CD4-positive, alpha-beta T cell treated with Interleukin-4 for 4 hours (primary cell): ENCODE measurements at regions not wholly inside any gene's neighbourhood (a gene's known extent, or its start where the extent isn't known, plus 50 kb on each side); places are given as distances from the start of the nearest gene placed in this dataset.
"Not testable (repeated sequence)": the region's sequence is repeated elsewhere in the genome, so short reads cannot be mapped to it uniquely, and the experiment has no call there.

Experiments
- DNase-seq: peaks from one replicate; pipeline ENCODE4 v3.0.0-alpha.2; 2020

DNA sequence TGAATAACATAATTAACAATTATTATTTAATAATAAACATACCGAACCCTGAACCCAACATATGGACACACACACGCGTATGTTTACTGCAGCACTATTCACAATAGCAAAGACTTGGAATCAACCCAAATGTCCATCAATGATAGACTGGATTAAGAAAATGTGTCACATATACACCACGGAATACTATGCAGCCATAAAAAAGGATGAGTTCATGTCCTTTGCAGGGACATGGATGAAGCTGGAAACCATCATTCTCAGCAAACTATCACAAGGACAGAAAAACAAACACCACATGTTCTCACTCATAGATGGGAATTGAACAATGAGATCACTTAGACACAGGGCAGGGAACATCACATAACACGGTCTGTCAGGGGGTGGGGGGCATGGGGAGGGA is 333.5 kb downstream of the KIF20B start:
- DNase-seq, result not testable (repeated sequence)

DNA sequence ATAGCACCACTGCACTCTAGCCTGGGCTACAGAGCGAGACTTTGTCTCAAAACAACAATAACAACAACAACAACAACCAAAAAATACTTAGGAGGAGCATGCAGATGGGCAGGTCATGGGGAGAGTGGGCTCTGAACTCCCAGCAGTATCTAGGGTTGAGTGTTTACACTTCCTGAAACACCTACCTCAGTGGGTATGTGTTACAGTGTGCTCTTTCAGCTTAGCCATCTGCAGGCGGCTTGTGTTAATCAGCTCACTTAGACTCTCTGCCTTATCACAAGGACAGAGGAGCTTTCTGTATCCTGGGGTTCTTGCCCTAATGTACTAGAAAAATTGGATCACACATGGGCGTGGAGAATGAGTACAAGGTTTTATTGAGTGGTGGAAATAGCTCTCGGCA is 340.2 kb downstream of the KIF20B start:
- DNase-seq, result no peak

DNA sequence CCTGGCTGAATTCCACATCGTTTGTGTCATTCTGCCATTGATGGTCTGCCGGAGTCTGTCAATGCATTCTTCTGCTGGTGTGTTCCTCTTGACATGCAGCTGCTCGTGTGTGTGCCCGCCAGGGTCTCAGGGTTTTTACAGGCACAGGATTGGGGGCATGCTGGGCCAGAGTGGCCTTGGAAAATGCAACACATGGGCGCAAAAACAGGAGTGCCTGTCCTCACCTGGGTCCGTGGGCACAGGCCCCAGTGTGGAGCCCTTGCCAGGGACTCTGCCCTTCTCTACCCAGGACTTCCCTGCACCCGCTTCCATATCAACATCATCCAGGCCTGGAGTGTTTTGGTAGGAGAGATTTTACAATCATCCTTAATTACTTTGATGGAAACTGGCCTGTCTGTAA is 340.7 kb downstream of the KIF20B start:
- DNase-seq, result no peak

DNA sequence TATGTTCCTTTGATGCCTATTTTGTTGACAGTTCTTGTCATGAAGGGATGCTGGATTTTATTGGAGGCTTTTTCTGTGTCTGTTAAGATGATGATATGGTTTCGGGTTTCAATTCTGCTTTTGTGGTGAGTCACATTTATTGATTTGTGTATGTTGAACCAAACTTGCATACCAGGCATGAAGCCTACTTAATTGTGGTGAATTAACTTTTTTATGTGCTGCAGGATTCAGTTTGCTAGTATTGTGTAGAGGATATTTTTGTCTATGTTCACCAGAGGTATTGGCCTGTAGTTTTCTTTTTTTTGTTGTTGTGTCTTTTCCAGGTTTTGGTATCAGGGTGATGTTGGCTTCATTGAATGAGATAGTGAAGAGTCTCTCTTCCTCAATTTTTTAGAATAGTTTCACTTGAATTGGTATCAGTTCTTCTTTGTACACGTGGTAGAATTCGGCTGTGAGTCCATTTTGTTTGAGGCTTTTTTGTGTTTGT is 345.9 kb downstream of the KIF20B start:
- DNase-seq, result no peak

DNA sequence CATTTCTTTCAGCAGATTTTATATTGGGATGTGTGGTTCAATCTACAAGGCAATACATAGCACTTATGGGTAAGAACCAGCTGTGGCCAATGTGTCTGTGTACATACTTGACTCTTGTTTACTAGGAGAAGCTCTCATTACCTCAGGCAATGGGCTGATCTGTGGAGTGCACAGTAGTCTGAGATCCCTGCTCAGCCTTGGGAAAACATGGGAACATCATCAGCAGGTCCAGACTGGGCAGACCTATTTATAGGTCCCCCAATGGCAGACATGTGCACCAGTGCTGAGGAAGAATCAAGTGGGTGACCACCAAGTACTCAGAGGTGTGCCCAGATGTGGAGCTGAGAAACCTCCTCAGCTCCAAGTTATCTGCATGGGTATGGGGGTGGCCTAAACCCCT is 349.7 kb downstream of the KIF20B start:
- no peak for DNase-seq

DNA sequence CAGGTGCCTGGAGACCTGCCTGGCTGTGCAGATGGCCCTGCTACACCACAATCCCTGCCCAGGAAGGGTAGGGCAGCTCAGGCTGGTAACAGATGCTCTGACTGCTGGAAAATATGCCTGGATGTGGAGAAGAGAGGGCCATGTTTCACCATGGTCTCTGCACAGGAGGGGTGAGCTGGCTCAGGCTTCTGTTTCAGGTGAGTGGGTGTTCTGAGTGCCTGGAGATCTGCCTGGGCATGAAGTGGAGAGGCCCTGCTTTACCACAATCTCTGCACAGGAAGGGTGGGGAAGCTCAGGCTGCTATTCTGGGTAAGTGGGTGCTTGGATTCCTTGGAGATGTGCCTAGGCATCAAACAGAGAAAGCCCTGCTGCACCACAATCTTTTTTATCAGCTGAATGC is 350.1 kb downstream of the KIF20B start:
- DNase-seq, result no peak

DNA sequence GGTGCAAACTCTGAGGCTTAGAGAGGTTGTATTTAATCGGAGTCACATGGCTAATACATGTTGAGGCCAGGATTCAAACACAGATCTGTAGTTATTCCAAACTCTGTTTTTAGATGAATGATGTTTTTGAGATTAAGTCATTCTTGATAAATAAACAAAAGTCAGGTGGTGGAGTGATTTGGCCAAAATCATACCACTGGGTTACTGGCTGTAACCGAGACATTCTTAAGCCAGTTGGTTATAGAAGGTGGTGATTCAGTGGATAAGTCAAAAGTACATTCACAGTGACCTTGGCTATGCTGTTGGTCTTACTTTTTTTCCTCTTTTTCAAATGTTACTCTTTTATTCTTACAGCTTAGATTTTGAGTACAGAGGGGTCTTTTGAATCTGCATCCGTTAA is 361.4 kb downstream of the KIF20B start:
- DNase-seq, result no peak

DNA sequence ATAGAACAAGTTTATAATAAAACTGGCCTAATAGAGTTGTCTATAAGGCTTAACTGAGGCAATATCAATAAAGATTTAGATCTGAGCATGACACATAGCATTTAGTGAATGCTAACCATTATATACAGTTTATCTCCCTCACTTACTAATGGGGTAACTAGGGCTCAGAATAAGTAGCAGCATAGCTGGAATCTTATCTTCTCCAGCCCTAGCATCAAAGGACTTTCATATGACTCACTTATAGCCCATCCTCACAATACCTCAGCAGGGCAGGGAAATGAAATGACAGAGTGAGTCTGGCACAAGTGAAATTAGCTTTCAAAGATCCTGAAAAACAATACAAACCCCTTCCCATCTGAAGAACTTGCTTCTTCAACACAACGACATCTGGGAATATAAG is 362.9 kb downstream of the KIF20B start:
- no peak for DNase-seq

DNA sequence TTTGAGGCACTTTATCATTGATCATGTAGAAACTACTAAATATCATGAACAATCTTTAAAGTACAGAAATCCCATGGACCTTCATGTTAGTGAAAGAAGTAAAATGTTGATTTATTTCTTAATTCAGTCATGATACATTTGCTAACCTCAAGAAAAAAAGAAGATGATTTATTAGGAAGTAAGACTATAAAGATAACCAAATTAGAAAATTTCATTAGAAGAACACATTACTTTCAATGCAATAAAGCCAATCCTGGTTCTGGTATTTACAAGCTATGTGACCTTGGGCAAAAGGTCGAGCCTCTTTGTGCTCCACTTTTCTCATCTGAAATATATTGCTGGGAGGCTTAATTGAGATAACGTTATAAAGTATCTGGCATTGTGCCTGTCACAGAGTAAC is 365.0 kb downstream of the KIF20B start:
- no peak for DNase-seq

DNA sequence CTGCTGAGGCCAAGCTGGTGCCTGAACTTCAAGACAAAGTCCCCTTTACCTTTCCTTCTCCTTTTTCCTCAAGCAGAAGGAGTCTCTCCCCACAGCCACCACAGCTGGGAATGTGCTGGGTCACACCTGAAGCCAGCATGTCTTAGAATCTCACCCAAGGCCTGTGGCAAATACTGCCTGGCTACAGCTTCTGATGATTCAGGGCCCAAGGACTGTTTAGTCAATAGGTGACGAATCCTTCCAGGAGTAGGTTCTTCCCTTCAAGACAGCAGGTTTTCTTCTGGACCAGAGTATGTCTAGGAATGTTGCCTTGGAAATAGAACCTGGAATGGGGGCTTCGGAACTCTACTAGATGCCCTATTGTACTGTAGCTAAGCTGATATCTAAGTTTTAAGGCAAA is 374.6 kb downstream of the KIF20B start:
- no peak for DNase-seq

DNA sequence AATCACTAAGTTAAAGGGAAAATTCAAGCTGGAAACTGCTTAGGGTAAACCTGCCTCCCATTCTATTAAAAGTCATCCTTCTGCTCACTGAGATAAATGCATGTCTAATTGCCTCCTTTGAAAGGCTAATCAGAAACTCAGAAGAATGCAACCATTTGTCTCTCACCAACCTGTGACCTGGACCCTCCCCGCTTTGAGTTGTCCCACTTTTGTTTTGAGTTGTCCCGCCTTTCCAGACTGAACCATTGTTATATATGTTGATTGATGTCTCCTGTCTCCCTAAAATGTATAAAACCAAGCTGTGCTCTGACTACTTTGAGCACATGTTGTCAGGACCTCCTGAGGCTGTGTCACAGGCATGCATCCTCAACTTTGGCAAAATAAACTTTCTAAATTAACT is 378.4 kb downstream of the KIF20B start:
- no peak for DNase-seq

DNA sequence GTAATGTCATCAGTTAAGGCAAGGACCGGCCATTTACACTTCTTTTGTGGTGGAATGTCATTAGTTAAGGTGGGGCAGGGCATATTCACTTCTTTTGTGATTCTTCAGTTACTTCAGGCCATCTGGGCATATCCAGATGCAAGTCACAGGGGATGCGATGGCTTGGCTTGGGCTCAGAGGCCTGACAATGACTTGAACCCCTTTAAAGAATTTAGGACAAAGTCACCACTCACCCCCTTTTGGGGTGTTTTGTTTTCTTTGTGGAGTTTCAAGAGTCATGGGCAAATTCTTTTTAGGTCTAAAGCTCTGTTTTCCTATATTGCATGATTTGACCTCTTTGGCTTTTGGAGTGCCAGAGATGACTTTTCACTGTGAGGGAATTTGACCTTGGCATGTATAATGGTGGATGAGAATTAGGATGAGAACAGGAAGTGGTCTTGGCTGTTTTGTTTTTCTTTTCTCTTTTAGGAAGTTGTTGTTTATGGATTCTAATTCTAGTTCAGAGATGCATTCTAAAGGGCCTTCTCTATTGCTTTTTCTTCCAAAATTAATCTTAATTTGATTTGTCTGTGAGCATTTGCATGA is 385.3 kb downstream of the KIF20B start:
- not testable (repeated sequence) for DNase-seq

DNA sequence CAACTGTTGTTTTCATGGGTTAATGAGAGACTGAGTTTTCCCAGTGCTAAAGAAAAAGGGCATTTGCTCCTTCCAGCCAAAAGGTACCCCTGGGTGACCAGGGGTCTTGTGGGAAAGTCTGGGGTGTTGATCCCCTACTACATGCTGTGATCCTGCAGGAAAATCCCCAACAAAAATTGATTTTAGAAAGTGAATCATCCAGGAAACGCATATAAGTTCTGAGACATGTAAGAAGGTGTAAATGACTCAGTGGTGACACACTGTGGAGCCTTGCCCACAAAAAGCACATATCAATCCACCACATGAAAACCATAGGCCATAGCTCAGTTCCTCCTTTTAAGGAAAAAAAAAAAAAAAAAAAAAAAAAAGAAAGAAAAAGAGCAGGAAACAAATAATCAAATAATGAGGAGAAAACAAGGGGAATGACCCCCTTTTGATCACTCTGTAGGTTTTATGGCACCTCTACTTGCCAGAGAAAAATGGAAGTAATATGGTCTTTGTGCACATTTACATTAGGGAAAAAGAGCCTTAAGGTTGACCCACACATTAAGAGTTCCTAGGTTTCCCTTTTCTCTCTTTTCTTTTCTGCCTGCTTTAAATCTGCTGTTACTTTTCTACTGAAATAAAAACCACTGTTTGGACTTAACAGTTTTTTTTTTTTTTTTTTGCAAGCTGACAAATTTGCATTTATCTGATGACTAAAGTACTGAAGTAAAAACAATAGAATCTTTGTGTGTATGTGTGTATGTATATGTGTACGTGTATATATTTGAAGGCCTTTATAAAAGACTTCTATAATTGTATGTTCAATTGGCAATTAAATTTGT is 386.0 kb downstream of the KIF20B start:
- DNase-seq, result no peak

DNA sequence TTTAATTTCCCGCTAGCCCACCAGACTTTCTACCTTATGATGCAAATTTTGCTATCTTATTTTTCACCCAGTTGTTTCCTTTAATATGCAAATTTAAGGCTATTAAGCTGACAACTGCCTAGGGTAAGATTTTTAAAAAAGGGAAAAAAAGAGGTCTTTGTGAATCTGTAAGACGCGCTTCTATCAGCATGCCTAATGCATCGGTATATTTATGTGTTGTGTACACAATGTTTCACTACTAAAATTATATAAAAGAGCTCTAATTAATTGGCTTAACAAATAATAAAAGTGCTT is 386.6 kb downstream of the KIF20B start:
- DNase-seq, result no peak

DNA sequence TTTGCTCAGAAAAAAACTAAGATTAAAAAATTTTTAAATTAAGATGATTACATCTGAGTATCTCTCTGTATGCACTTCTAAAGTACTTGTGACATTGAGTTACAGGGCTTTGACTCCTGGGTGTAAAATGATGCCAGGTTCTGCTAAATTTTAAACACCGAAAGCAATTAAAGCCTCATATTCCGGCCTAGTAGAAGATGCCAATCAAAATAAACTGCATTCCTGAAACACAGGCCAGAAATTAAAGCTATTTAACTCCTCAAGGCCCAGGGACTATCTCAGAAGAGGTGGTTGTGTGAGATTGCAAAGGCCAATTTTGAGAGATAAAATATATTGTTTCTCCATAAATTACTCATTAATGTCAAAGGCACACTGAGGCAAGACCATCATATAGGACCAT is 388.3 kb downstream of the KIF20B start:
- no peak for DNase-seq

DNA sequence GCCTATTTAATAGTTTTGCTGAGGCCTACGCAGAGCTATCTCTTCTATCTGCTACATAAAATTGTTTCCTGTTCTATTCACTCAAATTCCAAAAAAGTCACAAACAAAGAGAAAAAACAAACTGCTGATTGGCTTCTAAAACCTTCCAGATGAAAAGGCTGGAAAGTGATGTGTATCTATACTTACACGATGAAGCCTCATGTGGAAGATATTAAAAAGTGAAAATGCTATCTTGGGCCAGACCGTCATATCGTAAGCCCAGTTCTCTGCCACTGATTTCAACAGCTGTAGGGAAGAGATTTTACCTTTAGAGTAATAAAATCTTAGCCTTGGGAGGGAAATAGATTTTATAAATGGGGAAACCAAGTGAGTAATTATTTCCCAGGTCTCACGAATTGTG is 394.8 kb downstream of the KIF20B start:
- DNase-seq, result no peak

DNA sequence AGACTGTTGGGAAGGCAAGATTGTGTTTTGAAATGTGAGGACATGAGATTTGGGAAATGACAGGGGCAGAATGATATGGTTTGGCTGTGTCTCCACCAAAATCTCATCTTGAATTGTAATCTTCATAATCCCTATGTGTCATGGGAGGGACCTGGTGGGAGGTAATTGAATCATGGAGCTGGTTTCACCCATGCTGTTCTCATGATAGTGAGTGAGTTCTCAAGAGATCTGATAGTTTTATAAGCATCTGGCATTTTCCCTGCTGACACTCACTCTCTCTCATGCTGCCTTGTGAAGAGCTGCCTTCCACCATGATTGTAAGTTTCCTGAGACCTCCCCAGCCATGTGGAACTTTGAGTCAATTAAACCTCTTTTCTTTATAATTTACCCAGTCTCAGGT is 406.2 kb downstream of the KIF20B start:
- not testable (repeated sequence) for DNase-seq

DNA sequence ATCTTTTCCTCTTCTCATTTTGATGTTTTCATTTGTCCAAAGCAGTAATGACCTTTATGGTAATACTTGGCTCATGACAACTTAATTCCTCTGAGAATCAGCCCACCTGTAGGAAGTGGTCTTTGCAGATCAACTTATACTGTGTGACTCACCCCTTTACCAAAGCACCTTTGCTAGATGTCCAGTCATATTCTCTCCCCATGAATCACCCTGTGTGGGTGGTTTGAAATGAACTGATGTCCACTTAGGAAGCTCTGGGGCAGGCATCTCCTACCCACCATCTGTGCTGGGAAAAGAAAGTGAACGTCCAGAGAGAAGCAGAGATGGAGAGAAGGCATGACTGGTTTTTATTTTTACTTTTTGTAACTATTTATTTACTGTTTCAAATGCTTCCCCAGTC is 410.3 kb downstream of the KIF20B start:
- no peak for DNase-seq

DNA sequence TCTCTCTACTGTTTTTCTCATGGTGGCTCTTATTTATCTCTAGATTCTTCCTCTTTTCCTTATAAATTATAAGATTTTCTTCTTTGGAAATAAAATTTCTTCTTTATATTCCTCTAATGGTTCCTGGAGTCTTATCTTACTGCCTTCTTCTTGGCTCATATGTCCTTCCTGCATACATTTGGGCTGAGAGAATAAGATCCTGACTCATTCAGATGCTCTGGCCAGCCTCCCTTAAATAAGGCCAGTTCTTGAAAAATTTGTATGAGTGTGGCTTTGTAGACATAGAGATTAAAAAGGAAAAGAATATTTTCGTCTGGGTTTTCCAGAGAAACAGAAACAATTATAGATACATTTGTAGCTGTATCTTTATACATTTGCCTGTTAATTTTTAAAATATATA is 411.3 kb downstream of the KIF20B start:
- DNase-seq, result no peak

DNA sequence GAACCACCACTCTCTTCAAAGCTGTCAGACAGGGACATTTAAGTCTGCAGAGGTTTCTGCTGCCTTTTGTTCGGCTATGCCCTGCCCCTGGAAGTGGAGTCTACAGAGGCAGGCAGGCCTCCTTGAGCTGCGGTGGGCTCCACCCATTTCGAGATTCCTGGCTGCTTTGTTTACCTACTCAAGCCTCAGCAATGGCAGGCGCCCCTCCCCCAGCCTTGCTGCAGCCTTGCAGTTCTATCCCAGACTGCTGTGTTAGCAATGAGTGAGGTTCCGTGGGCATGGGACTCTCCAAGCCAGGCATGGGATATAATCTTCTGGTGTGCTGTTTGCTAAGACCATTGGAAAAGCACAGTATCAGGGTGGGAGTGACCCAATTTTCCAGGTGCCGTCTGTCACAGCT is 417.2 kb downstream of the KIF20B start:
- not testable (repeated sequence) for DNase-seq

DNA sequence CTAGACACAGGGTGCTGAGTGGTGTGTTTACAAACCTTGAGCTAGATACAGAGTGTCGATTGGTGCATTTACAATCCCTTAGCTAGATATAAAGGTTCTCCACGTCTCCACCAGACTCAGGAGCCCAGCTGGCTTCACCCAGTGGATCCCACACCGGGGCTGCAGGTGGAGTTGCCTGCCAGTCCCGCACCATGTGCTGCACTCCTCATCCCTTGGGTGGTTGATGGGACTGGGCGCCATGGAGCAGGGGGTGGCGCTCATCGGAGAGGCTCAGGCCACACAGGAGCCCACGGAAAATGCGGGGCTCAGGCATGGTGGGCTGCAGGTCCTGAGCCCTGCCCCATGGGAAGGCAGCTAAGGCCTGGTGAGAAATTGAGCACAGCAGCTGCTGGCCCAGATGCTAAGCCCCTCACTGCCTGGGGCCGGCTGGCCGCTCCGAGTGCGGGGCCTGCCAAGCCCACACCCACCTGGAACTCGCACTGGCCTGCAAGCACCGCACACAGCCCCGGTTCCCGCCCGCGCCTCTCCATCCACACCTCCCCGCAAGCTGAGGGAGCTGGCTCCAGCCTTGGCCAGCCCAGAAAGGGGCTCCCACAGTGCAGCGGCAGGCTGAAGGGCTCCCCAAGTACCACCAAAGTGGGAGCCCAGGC is 418.4 kb downstream of the KIF20B start:
- not testable (repeated sequence) for DNase-seq

DNA sequence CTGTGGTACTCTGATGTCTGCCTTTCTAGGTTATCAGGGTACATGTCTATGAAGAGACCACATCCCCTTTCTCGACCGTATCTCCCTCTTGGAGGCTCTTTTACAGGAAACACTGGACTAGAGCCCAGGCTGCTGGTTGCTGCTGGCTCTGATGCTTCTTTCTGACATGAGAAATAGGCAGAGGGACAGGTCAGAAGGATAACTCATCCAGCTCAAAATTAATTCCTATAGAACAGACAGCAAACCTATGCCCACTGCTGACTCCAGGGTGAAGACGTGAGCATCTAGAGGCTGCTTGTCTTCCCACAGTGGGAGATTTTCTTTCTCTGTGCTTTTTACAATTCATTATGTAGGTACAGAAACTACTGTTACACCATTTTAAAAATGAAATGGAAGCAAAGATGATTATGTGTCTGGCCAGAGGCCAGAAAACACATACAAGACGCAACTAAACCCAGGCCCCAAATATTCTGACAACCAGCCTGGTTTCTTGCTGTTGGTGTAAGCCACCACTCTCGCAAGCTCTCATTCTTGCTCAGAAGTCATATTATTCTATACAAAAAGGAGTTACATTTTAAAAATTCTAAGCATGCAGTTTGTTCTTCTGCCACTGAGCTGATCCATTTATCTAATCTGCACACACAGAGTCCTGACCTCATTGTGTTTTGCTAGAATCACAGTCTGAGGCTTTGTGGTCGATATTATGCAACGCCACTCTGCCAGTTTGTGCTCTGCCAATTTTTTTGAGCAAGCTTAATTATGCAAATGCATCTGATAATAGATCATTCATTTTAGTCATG is 424.3 kb downstream of the KIF20B start:
- DNase-seq, result no peak

DNA sequence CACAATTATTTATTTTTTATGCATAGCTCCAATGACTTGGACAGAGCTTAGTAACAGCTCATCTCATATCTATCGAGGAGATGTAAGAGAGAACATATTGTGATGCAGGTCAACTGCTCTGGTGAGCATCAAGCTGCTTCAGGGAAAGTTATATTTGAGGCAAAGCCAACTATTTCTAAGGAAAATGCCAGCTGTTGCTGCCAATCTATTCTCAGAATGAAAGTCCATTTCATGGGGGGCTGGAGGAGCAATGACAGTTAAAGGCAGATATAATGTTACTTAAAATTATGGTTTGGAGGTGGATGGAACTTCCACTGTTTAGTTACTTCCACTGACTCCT is 424.8 kb downstream of the KIF20B start:
- no peak for DNase-seq
